ENCODE measurements at regions not wholly inside any gene's neighbourhood (a gene's known extent, or its start where the extent isn't known, plus 50 kb on each side); places are given as distances from the start of the nearest gene placed in this dataset.
"Not testable (repeated sequence)": the region's sequence is repeated elsewhere in the genome, so short reads cannot be mapped to it uniquely, and the experiment has no call there.

- no peak for DNase-seq (ENCODE audit: low read depth)
- H3K4me3 ChIP-seq (ENCODE audit: low read depth, low read length) = no peak overlapping the region
Observed at GRCh38 chr2:139495851-139496250, 715.7 kb upstream of the NXPH2 start.

DNA sequence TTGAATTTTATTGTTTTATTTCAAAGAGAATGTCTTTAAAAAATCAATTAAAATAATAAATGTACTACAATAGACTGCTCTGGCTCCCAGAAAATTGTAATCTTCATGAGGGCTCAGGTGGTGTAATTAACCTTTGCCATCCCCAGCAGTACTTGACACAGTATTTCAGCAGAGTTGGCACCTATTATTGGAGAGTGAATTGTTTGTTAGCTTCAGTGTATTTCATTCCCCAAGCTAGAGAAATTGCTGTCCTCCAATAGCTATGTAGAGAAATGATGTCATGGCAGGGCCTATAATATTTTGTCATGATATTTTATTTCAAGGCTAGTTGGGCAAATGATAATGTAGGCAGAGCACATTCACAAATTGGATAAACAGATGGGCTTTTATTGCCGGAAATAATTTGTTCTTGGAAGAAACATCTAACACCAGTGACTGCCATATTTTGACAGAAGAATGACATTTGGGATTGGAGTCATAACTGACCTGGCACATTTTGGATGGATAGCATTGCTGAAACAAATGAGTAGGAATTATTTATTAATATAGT lies 712.0 kb upstream of the NXPH2 start:
- DNase-seq (ENCODE audit: low read depth) = no peak
- no peak overlapping the region for H3K4me3 ChIP-seq (ENCODE audit: low read depth, low read length)

GRCh38 chr2:139480161-139480650 lies 700.0 kb upstream of the NXPH2 start:
- no peak overlapping the region for H3K4me3 ChIP-seq (ENCODE audit: low read depth, low read length)
- DNase-seq (ENCODE audit: low read depth) = no peak

- H3K4me3 ChIP-seq (ENCODE audit: low read depth, low read length) = no peak overlapping the region
- DNase-seq (ENCODE audit: low read depth) = no peak
Observed at GRCh38 chr2:139478165-139478914, 698.1 kb upstream of the NXPH2 start.

DNA sequence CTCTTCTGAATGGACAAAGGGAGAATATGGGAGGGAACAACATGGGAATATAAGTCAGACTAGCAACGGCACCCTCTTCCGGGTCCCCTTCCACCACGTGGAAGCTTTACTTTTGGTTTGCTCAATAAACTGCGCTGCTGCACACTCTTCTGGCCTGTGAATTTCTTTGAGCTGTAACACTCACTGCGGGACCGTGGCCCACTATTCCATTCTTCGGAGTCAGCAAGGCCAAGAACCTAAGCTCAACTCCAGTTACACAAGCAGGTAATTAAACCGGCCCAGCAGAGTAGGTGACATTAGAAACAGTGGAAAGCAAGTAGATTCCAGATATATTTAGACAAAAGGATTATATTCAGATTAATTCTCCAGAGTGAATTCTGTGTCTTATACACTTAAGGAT lies 697.4 kb upstream of the NXPH2 start:
- no peak for DNase-seq (ENCODE audit: low read depth)
- no peak overlapping the region for H3K4me3 ChIP-seq (ENCODE audit: low read depth, low read length)

DNA sequence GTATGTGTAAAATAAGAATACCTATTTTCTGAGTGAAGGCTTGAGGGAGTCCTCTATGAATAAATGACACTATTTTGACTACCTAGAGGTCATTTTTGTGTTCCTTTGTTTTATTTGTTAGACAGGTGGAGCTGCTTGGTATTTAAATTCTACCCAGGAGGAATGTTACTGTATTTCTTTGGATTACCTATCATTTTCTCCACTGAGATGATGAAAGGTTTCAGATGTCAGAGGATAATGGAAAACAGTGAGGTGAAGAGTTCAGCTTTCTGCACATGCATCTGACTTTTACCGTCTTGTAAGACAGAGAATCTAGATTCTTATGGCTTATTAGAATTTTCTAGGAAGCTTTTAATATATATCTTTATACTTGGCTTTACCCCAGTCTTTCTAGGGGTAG lies 689.8 kb upstream of the NXPH2 start:
- DNase-seq (ENCODE audit: low read depth) = no peak
- no peak overlapping the region for H3K4me3 ChIP-seq (ENCODE audit: low read depth, low read length)

GRCh38 chr2:139465789-139466188 lies 685.6 kb upstream of the NXPH2 start:
- no peak for DNase-seq (ENCODE audit: low read depth)
- H3K4me3 ChIP-seq (ENCODE audit: low read depth, low read length) = no peak overlapping the region

DNA sequence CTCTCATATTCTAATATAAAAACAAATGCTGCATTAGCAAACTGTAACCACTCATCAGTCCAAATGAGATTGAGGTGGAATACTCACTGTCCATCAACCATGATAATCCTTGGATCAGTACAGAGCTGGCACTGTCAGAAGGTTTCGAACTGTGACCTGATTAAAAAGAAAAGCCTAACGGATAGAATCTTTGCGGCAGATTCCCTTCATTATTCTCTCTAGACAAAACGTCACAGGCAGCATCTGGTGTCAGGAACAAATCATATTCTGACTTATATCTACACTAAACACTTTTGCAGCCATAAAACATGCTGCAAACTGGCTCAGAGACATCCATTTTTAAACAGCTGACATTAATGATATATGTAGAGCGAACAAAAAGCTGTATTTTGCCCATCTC lies 677.7 kb upstream of the NXPH2 start:
- DNase-seq (ENCODE audit: low read depth) = no peak
- no peak overlapping the region for H3K4me3 ChIP-seq (ENCODE audit: low read depth, low read length)

GRCh38 chr2:139454251-139454650 lies 674.1 kb upstream of the NXPH2 start:
- no peak overlapping the region for H3K4me3 ChIP-seq (ENCODE audit: low read depth, low read length)

DNA sequence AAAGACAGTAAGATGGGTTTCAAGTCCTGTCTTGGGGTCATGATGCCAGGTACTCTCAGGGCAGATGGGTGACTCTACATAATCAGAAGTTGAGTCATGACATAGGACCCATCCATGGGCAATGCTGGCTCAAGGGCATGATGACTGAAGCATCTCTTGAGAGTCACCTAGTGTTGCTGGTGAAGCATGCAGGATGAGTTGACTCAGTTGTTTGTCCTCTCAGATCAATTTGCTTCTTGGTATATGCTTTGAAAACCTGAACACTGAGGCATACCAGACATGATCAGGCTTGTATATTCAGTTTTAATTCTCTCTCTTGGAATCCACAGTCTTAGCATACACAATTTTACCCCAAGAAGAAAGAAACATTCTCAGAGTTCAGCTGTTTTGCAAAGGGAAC lies 658.9 kb upstream of the NXPH2 start:
- DNase-seq (ENCODE audit: low read depth) = no peak
- H3K4me3 ChIP-seq (ENCODE audit: low read depth, low read length) = no peak overlapping the region

More at GRCh38 chr2:139454251-139454650, 674.1 kb upstream of the NXPH2 start:
- DNase-seq (ENCODE audit: low read depth) = no peak

- H3K4me3 ChIP-seq (ENCODE audit: low read depth, low read length) = no peak overlapping the region
- no peak for DNase-seq (ENCODE audit: low read depth)
Observed at GRCh38 chr2:139438478-139438877, 658.3 kb upstream of the NXPH2 start.

- no peak for DNase-seq (ENCODE audit: low read depth)
- no peak overlapping the region for H3K4me3 ChIP-seq (ENCODE audit: low read depth, low read length)
Observed at GRCh38 chr2:139427164-139427563, 647.0 kb upstream of the NXPH2 start.

- DNase-seq (ENCODE audit: low read depth) = no peak
- no peak overlapping the region for H3K4me3 ChIP-seq (ENCODE audit: low read depth, low read length)
Observed at GRCh38 chr2:139424101-139424500, 643.9 kb upstream of the NXPH2 start.

- H3K4me3 ChIP-seq (ENCODE audit: low read depth, low read length) = no peak overlapping the region
Observed at GRCh38 chr2:139411236-139411635, 631.0 kb upstream of the NXPH2 start.

DNA sequence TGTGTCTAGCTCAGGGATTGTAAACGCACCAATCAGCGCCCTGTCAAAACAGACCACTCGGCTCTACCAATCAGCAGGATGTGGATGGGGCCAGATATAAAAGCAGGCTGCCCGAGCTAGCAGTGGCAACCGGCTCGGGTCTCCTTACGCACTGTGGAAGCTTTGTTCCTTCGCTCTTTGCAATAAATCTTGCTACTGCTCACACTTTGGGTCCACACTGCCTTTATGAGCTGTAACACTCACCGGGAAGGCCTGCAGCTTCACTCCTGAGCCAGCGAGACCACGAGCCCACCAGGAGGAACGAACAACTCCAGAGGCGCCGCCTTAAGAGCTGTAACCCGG lies 630.6 kb upstream of the NXPH2 start:
- DNase-seq (ENCODE audit: low read depth); H3K4me3 ChIP-seq (ENCODE audit: low read depth, low read length): not testable (repeated sequence)

More at GRCh38 chr2:139411236-139411635, 631.0 kb upstream of the NXPH2 start:
- DNase-seq (ENCODE audit: low read depth) = no peak

- H3K4me3 ChIP-seq (ENCODE audit: low read depth, low read length); DNase-seq (ENCODE audit: low read depth): not testable (repeated sequence)
Observed at GRCh38 chr2:139410147-139410832, 630.1 kb upstream of the NXPH2 start.

DNA sequence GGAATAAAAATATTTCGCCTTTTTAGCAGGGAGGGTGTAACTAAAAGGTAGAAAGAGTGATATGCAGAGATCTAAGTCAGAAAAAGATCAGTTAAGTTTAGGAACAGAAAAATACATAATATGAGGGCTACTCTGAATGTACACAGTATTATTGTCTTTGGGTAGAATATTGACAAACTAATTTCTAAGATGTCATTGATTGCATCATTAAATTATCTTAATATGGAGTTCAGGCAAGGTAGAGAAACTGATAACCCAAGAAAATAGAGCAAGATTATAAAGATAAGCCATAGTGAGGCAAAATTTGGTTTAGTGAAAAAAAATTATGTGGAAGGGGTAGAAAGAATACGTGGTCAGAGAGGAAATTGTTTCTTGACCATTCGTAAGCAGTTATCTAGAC lies 629.0 kb upstream of the NXPH2 start:
- no peak for DNase-seq (ENCODE audit: low read depth)
- H3K4me3 ChIP-seq (ENCODE audit: low read depth, low read length) = no peak overlapping the region

DNA sequence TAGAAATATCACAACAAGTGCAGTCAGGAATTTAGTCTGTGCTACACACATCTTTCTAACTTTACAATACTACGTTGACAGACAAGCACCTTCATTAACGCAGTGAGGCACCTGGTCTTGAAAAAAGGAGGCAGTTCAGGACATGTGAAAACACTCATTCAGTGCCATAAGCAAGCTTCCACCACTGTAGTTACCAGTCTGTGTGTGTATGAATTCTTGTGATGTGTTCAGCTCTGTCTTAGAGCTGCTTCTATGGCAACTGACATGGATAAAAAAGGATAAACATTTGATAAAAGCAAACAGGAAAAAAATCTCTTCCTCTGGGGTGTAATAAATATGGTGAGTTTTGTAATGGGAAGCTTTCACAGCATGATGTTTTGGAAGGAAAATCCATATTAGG lies 623.8 kb upstream of the NXPH2 start:
- DNase-seq (ENCODE audit: low read depth) = no peak
- no peak overlapping the region for H3K4me3 ChIP-seq (ENCODE audit: low read depth, low read length)

DNA sequence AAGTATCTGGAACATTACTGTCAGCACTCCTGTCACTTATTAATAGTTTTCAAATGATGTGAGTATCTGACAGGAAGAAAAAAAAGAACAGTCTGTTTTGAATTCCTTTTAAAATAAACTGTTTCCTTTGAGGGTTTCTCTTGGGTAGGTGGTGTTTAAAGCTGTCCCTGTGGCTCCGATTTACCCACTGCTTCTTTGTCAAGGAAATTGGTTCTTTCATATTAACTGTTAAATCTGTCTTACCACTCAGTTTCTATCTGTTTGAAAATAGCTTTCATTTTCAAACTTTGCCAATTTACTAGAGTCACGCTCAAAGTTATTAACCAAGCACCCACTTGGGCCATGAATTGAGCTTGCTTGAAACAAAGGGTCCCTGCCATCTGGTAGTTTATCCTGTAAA lies 614.6 kb upstream of the NXPH2 start:
- H3K4me3 ChIP-seq (ENCODE audit: low read depth, low read length) = no peak overlapping the region
- no peak for DNase-seq (ENCODE audit: low read depth)

- no peak overlapping the region for H3K4me3 ChIP-seq (ENCODE audit: low read depth, low read length)
Observed at GRCh38 chr2:139389391-139389790, 609.2 kb upstream of the NXPH2 start.

DNA sequence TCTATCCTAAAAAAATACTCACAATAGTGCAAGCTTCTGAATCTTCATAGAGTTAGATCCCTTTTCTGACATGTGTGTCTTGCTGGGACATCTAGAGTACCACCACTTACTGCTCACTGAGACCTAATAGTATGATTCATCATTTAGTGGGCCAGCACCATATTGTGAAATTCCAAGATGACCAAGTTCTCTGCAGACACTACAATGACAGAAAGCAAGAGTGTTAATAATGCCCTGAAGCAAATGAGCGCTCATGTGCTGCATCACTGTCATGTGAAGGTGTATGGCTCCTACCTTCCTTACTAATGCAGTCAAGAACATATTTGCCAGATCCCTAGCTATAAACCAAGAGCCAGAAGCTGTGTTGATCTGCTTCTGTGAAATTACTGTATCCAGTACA lies 606.2 kb upstream of the NXPH2 start:
- DNase-seq (ENCODE audit: low read depth) = no peak
- no peak overlapping the region for H3K4me3 ChIP-seq (ENCODE audit: low read depth, low read length)

More at GRCh38 chr2:139389391-139389790, 609.2 kb upstream of the NXPH2 start:
- no peak for DNase-seq (ENCODE audit: low read depth)
